ENCODE measurements at regions not wholly inside any gene's neighbourhood (a gene's known extent, or its start where the extent isn't known, plus 50 kb on each side); places are given as distances from the start of the nearest gene placed in this dataset.

- TF ChIP-seq GATA3 (IDR thresholded peaks at IDR 0.05; ENCODE audit: low read depth, low read length) (no peak), GATA2 (IDR thresholded peaks at IDR 0.05; ENCODE audit: low read depth, low read length) (no peak)
Measured at GRCh38 chr9:115286411-115286810, 168.5 kb upstream of the TNC start.

- no peak for TF ChIP-seq GATA3 (IDR thresholded peaks at IDR 0.05; ENCODE audit: low read depth, low read length)
Measured at GRCh38 chr9:115289757-115290208, 171.8 kb upstream of the TNC start.

GRCh38 chr9:115291841-115292240, 173.9 kb upstream of the TNC start:
- TF ChIP-seq GATA3 (IDR thresholded peaks at IDR 0.05; ENCODE audit: low read depth, low read length) (no peak), GATA2 (IDR thresholded peaks at IDR 0.05; ENCODE audit: low read depth, low read length) (no peak)

GRCh38 chr9:115292584-115293279, 174.8 kb upstream of the TNC start:
- TF ChIP-seq GATA3 (IDR thresholded peaks at IDR 0.05; ENCODE audit: low read depth, low read length): no peak
- TF ChIP-seq GATA2 (IDR thresholded peaks at IDR 0.05; ENCODE audit: low read depth, low read length): no peak

GRCh38 chr9:115295734-115296133, 177.8 kb upstream of the TNC start:
- TF ChIP-seq GATA3 (IDR thresholded peaks at IDR 0.05; ENCODE audit: low read depth, low read length) (no peak), GATA2 (IDR thresholded peaks at IDR 0.05; ENCODE audit: low read depth, low read length) (no peak)

GRCh38 chr9:115296831-115297565, 179.0 kb upstream of the TNC start:
- no peak for TF ChIP-seq GATA2 (IDR thresholded peaks at IDR 0.05; ENCODE audit: low read depth, low read length)
- TF ChIP-seq GATA3 (IDR thresholded peaks at IDR 0.05; ENCODE audit: low read depth, low read length): no peak

- TF ChIP-seq GATA2 (IDR thresholded peaks at IDR 0.05; ENCODE audit: low read depth, low read length) (no peak), GATA3 (IDR thresholded peaks at IDR 0.05; ENCODE audit: low read depth, low read length) (no peak)
Measured at GRCh38 chr9:115300116-115300515, 182.2 kb upstream of the TNC start.

GRCh38 chr9:115300874-115301273, 182.9 kb upstream of the TNC start:
- TF ChIP-seq GATA3 (IDR thresholded peaks at IDR 0.05; ENCODE audit: low read depth, low read length): no peak
- no peak for TF ChIP-seq GATA2 (IDR thresholded peaks at IDR 0.05; ENCODE audit: low read depth, low read length)

- no peak for TF ChIP-seq GATA3 (IDR thresholded peaks at IDR 0.05; ENCODE audit: low read depth, low read length)
- TF ChIP-seq GATA2 (IDR thresholded peaks at IDR 0.05; ENCODE audit: low read depth, low read length): no peak
Measured at GRCh38 chr9:115301581-115301980, 183.6 kb upstream of the TNC start.

GRCh38 chr9:115305543-115305942, 187.6 kb upstream of the TNC start:
- no peak for TF ChIP-seq GATA3 (IDR thresholded peaks at IDR 0.05; ENCODE audit: low read depth, low read length)
- no peak for TF ChIP-seq GATA2 (IDR thresholded peaks at IDR 0.05; ENCODE audit: low read depth, low read length)

GRCh38 chr9:115306865-115307264, 188.9 kb upstream of the TNC start:
- TF ChIP-seq GATA3 (IDR thresholded peaks at IDR 0.05; ENCODE audit: low read depth, low read length) (no peak), GATA2 (IDR thresholded peaks at IDR 0.05; ENCODE audit: low read depth, low read length) (no peak)

GRCh38 chr9:115313545-115313944, 195.6 kb upstream of the TNC start:
- TF ChIP-seq GATA2 (IDR thresholded peaks at IDR 0.05; ENCODE audit: low read depth, low read length): no peak
- no peak for TF ChIP-seq GATA3 (IDR thresholded peaks at IDR 0.05; ENCODE audit: low read depth, low read length)

GRCh38 chr9:115326461-115326860, 208.5 kb upstream of the TNC start:
- no peak for TF ChIP-seq GATA2 (IDR thresholded peaks at IDR 0.05; ENCODE audit: low read depth, low read length)
- TF ChIP-seq GATA3 (IDR thresholded peaks at IDR 0.05; ENCODE audit: low read depth, low read length): no peak

- TF ChIP-seq GATA3 (IDR thresholded peaks at IDR 0.05; ENCODE audit: low read depth, low read length): no peak
- TF ChIP-seq GATA2 (IDR thresholded peaks at IDR 0.05; ENCODE audit: low read depth, low read length): no peak
Measured at GRCh38 chr9:115327436-115328122, 209.6 kb upstream of the TNC start.

GRCh38 chr9:115328228-115328627, 210.3 kb upstream of the TNC start:
- TF ChIP-seq GATA3 (IDR thresholded peaks at IDR 0.05; ENCODE audit: low read depth, low read length): no peak

All from SH-SY5Y (cell line).